Progenitor cell of endocrine pancreas (in vitro differentiated cells): ENCODE measurements at regions not wholly inside any gene's neighbourhood (a gene's known extent, or its start where the extent isn't known, plus 50 kb on each side); places are given as distances from the start of the nearest gene placed in this dataset.

Source experiments
- DNase-seq: peaks from one replicate; pipeline ENCODE4 v3.0.0; 2021; ENCODE audit warnings: low spot score; ENCODE audit not compliant: unreplicated experiment
- H3K27ac Mint-ChIP-seq: 2 replicates; pipeline ENCODE4 v1.8.0; 2021; ENCODE audit warnings: mild to moderate bottlenecking, moderate library complexity, mixed read lengths
- H3K27me3 Mint-ChIP-seq: 2 replicates; pipeline ENCODE4 v1.8.0; 2021; ENCODE audit warnings: mixed read lengths
- H3K36me3 Mint-ChIP-seq: 2 replicates; pipeline ENCODE4 v1.8.0; 2022; ENCODE audit warnings: mixed read lengths; ENCODE audit not compliant: insufficient read depth
- H3K4me1 Mint-ChIP-seq: 2 replicates; pipeline ENCODE4 v1.8.0; 2021; ENCODE audit warnings: low read depth, mixed read lengths
- H3K4me3 Mint-ChIP-seq: 2 replicates; pipeline ENCODE4 v1.8.0; 2021; ENCODE audit warnings: low read depth, mild to moderate bottlenecking, moderate library complexity, mixed read lengths
- H3K9me3 Mint-ChIP-seq: 2 replicates; pipeline ENCODE4 v1.8.0; 2021; ENCODE audit warnings: low read depth, mixed read lengths
- CTCF ChIP-seq: fragments of 200-600 bp; sonication (generic); IDR thresholded peaks from one replicate; pipeline ENCODE4 v1.5.0; 2021; ENCODE audit warnings: antibody characterized with exemption, mild to moderate bottlenecking; ENCODE audit not compliant: unreplicated experiment

- H3K27me3 Mint-ChIP-seq: peaks cover 14% of the 10 kb centered on the region
- no peaks in the 10 kb centered on the region for H3K9me3 Mint-ChIP-seq
- no peak for DNase-seq
- H3K4me3 Mint-ChIP-seq: no peak overlapping the region
- H3K4me1 Mint-ChIP-seq: no peaks in the 10 kb centered on the region
- no peak overlapping the region for H3K27ac Mint-ChIP-seq
- TF ChIP-seq CTCF: no peak
- no peaks in the 10 kb centered on the region for H3K36me3 Mint-ChIP-seq
Observed at GRCh38 chr10:111379534-111380187, 302.8 kb downstream of the ADRA2A start.

GRCh38 chr10:111384556-111384955, 307.7 kb downstream of the ADRA2A start:
- no peak overlapping the region for H3K27ac Mint-ChIP-seq

GRCh38 chr10:111390813-111391563, 314.2 kb downstream of the ADRA2A start:
- H3K36me3 Mint-ChIP-seq: no peaks in the 10 kb centered on the region
- no peaks in the 10 kb centered on the region for H3K4me1 Mint-ChIP-seq
- H3K27ac Mint-ChIP-seq: no peak overlapping the region
- H3K27me3 Mint-ChIP-seq: peaks cover 18% of the 10 kb centered on the region
- TF ChIP-seq CTCF: no peak
- H3K9me3 Mint-ChIP-seq: peaks cover 8% of the 10 kb centered on the region
- no peak overlapping the region for H3K4me3 Mint-ChIP-seq
- DNase-seq: no peak

More at GRCh38 chr10:111384556-111384955, 307.7 kb downstream of the ADRA2A start:
- no peaks in the 10 kb centered on the region for H3K36me3 Mint-ChIP-seq
- no peak for DNase-seq
- no peak overlapping the region for H3K4me3 Mint-ChIP-seq
- H3K27me3 Mint-ChIP-seq: peaks cover 14% of the 10 kb centered on the region
- H3K9me3 Mint-ChIP-seq: no peaks in the 10 kb centered on the region
- no peaks in the 10 kb centered on the region for H3K4me1 Mint-ChIP-seq
- TF ChIP-seq CTCF: no peak

GRCh38 chr10:111392159-111392558, 315.3 kb downstream of the ADRA2A start:
- Mint-ChIP-seq H3K27ac (no peak overlapping the region), H3K9me3 (peaks cover 8% of the 10 kb centered on the region), H3K27me3 (peaks cover 15% of the 10 kb centered on the region), H3K4me1 (no peaks in the 10 kb centered on the region), H3K36me3 (no peaks in the 10 kb centered on the region), H3K4me3 (no peak overlapping the region)
- DNase-seq: no peak
- TF ChIP-seq CTCF: no peak

GRCh38 chr10:111392910-111393309, 316.1 kb downstream of the ADRA2A start:
- H3K36me3 Mint-ChIP-seq: no peaks in the 10 kb centered on the region
- peaks cover 14% of the 10 kb centered on the region for H3K27me3 Mint-ChIP-seq
- H3K9me3 Mint-ChIP-seq: peaks cover 8% of the 10 kb centered on the region
- DNase-seq: no peak
- H3K4me3 Mint-ChIP-seq: no peak overlapping the region
- H3K27ac Mint-ChIP-seq: no peak overlapping the region
- no peaks in the 10 kb centered on the region for H3K4me1 Mint-ChIP-seq
- no peak for TF ChIP-seq CTCF
